ENCODE measurements at regions not wholly inside any gene's neighbourhood (a gene's known extent, or its start where the extent isn't known, plus 50 kb on each side); places are given as distances from the start of the nearest gene placed in this dataset.

- DNase-seq (ENCODE audit: low read depth), result no peak
- H3K27me3 ChIP-seq (ENCODE audit: control insufficient read depth, insufficient read depth, low read length), result no peaks in the 10 kb centered on the region
- no peaks in the 10 kb centered on the region for H3K36me3 ChIP-seq (ENCODE audit: control insufficient read depth, insufficient read depth, low read length)
- no peak overlapping the region for H3K4me3 ChIP-seq (ENCODE audit: low read depth, low read length)
- no peak for FAIRE-seq
- TF ChIP-seq CTCF (IDR thresholded peaks at IDR 0.05; ENCODE audit: insufficient read depth, low read length, severe bottlenecking), result no peak
Measured at GRCh38 chr7:136079478-136079892, 102.3 kb upstream of the MTPN start.

GRCh38 chr7:136079066-136079465, 101.9 kb upstream of the MTPN start:
- Histone ChIP-seq H3K27me3 (ENCODE audit: control insufficient read depth, insufficient read depth, low read length) (no peaks in the 10 kb centered on the region), H3K36me3 (ENCODE audit: control insufficient read depth, insufficient read depth, low read length) (no peaks in the 10 kb centered on the region), H3K4me3 (ENCODE audit: low read depth, low read length) (no peak overlapping the region)
- no peak for DNase-seq (ENCODE audit: low read depth)
- FAIRE-seq, result no peak
- no peak for TF ChIP-seq CTCF (IDR thresholded peaks at IDR 0.05; ENCODE audit: insufficient read depth, low read length, severe bottlenecking)

- no peaks in the 10 kb centered on the region for H3K36me3 ChIP-seq (ENCODE audit: control insufficient read depth, insufficient read depth, low read length)
- DNase-seq (ENCODE audit: low read depth) (no peak), FAIRE-seq (no peak)
- no peak for TF ChIP-seq CTCF (IDR thresholded peaks at IDR 0.05; ENCODE audit: insufficient read depth, low read length, severe bottlenecking)
- H3K4me3 ChIP-seq (ENCODE audit: low read depth, low read length), result no peak overlapping the region
- no peaks in the 10 kb centered on the region for H3K27me3 ChIP-seq (ENCODE audit: control insufficient read depth, insufficient read depth, low read length)
Measured at GRCh38 chr7:136078630-136079029, 101.5 kb upstream of the MTPN start.

- no peak for FAIRE-seq
Measured at GRCh38 chr7:136076954-136077353, 99.8 kb upstream of the MTPN start.

GRCh38 chr7:136074843-136075242, 97.7 kb upstream of the MTPN start:
- H3K27me3 ChIP-seq (ENCODE audit: control insufficient read depth, insufficient read depth, low read length), result no peaks in the 10 kb centered on the region
- DNase-seq (ENCODE audit: low read depth) (no peak), FAIRE-seq (no peak)
- no peak overlapping the region for H3K4me3 ChIP-seq (ENCODE audit: low read depth, low read length)
- no peak for TF ChIP-seq CTCF (IDR thresholded peaks at IDR 0.05; ENCODE audit: insufficient read depth, low read length, severe bottlenecking)
- H3K36me3 ChIP-seq (ENCODE audit: control insufficient read depth, insufficient read depth, low read length), result no peaks in the 10 kb centered on the region

More at GRCh38 chr7:136076954-136077353, 99.8 kb upstream of the MTPN start:
- H3K27me3 ChIP-seq (ENCODE audit: control insufficient read depth, insufficient read depth, low read length), result no peaks in the 10 kb centered on the region
- H3K4me3 ChIP-seq (ENCODE audit: low read depth, low read length), result no peak overlapping the region
- DNase-seq (ENCODE audit: low read depth), result no peak
- no peak for TF ChIP-seq CTCF (IDR thresholded peaks at IDR 0.05; ENCODE audit: insufficient read depth, low read length, severe bottlenecking)
- H3K36me3 ChIP-seq (ENCODE audit: control insufficient read depth, insufficient read depth, low read length), result no peaks in the 10 kb centered on the region

- no peak for DNase-seq (ENCODE audit: low read depth)
- Histone ChIP-seq H3K4me3 (ENCODE audit: low read depth, low read length) (no peak overlapping the region), H3K36me3 (ENCODE audit: control insufficient read depth, insufficient read depth, low read length) (no peaks in the 10 kb centered on the region), H3K27me3 (ENCODE audit: control insufficient read depth, insufficient read depth, low read length) (no peaks in the 10 kb centered on the region)
- FAIRE-seq, result no peak
- no peak for TF ChIP-seq CTCF (IDR thresholded peaks at IDR 0.05; ENCODE audit: insufficient read depth, low read length, severe bottlenecking)
Measured at GRCh38 chr7:136072447-136072846, 95.3 kb upstream of the MTPN start.

Measured in bronchial epithelial cell (primary cell).